ENCODE measurements at regions not wholly inside any gene's neighbourhood (a gene's known extent, or its start where the extent isn't known, plus 50 kb on each side); places are given as distances from the start of the nearest gene placed in this dataset.

DNA sequence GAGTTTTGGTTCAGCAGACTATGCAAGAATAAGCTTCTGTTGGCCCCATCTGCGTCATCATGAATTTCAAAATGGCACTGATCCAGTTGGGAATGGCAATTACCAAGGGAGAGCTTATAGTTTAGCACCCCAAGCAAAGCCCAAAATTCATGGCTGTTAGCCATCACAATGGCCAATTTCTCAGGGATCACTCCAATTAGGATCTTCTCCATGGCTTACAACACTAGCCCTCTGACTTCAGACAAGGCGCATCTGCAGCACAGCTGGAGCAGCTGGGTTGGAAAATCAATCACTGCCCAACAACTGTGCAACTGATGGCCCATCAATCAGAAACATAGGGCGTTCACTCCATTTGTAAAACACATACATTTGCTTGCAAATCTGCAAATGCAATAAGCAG is 273.6 kb downstream of the SRBD1 start:
- DNase-seq: no peak

GRCh38 chr2:45334205-45334604 is 276.9 kb downstream of the SRBD1 start:
- DNase-seq: no peak

- DNase-seq: no peak
Observed at GRCh38 chr2:45332567-45332966, 278.5 kb downstream of the SRBD1 start.

GRCh38 chr2:45332094-45332493 is 279.0 kb downstream of the SRBD1 start:
- DNase-seq: no peak

GRCh38 chr2:45331410-45331786 is 279.7 kb downstream of the SRBD1 start:
- no peak for DNase-seq

DNA sequence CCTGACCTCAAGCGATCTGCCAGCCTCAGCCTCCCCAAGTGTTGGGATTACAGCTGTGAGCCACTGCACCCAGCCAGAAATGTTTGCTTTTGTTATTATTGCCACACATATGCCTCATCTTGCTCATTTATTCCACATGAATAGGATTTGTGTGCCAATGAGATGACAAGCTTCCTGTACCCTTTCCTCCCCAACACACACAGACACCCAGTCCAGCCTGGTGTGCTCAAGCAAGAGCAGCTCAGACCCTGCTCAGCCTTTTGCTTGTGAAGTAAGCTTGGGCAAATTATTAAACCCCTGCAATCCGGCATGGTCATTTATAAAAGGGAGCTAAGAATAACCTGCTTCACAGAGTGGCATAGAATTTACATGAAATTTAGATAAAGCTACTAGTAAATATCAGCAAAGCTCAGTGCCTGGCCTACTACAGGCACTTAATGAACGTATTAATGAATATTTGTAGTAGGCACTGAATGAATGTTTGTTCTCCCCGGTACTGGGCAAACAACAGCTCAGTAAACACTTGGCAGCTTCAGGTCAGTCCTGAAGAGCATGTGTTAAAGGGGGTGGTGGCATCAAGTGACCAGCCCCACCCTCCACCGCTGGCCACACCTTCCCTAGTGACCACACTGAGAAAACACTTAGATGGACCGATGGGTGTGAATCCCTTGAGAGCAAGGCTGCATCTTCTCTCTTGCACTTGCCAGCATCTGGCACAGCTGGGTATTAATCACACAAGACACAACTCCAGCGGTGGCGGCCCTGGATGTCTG is 280.2 kb downstream of the SRBD1 start:
- peak; percentile 54 for DNase-seq

DNA sequence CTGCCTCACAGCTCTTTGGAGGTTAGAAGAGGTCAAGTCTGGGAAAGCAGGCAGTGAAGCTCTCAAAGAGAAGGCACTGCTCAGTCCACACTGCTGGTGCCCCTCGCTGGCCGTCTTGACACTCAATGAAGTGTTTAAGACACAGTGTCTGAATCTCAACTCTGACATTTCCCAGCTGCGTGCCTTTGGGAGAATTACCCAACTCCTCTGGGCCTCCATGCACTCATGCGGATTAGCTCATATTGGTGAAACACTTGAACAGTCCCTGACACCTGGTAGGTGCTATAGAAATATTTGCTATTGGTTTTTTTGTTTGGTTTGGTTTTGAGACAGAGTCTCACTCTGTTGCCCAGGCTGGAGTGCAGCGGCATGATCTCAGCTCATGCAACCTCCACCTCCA is 281.0 kb downstream of the SRBD1 start:
- DNase-seq: no peak

- DNase-seq: peak; percentile 75
Observed at GRCh38 chr2:45329045-45329677, 281.9 kb downstream of the SRBD1 start.

DNA sequence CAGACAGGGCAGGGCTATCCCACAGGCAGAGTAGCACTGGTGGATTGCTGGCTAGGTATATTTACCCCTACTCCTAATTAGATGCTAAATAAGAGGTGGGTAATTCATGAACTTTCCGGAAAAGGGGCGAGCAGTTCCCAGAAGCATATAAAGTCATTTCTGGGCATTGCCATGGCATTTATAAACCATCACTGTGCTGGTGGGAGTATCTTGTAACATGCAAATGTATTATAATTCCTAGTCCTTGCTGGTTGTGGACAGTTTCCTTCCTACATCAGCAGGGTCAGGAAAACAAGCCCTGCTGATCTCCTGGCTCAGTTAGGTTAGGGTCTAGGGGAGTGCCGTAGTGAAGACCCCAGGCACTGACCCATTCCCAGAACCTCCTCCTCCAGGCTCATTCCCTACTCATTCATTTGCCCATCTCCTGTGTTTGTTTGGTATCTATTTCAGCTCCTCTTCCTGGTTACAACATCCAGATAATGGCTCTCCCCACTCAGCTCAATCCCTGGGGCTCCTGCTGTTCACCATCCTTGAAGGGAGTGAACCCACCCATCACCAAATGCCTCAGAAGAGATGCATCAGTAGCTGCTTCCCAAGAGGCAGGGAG is 282.7 kb downstream of the SRBD1 start:
- DNase-seq: no peak

DNA sequence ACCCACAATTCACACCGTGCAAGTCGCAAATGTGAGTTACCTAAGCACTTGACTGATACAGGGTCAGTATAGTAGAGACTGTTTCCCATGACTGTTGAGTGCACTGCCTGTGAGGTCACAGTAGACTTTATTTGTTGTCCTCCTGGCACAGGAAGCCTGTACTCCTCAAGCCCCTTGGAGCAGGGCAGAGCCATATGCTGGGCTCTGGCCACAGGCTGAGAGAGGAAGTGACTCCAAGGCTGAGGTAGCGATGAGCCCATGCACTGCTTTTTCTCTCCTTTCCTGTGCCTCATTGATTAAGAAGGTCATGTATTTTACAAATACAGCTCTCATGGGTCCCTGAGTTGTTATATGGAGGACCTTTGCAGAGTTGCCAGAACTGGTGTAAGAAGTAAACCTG is 287.7 kb downstream of the SRBD1 start:
- no peak for DNase-seq

- no peak for DNase-seq
Observed at GRCh38 chr2:45320956-45321355, 290.1 kb downstream of the SRBD1 start.

DNA sequence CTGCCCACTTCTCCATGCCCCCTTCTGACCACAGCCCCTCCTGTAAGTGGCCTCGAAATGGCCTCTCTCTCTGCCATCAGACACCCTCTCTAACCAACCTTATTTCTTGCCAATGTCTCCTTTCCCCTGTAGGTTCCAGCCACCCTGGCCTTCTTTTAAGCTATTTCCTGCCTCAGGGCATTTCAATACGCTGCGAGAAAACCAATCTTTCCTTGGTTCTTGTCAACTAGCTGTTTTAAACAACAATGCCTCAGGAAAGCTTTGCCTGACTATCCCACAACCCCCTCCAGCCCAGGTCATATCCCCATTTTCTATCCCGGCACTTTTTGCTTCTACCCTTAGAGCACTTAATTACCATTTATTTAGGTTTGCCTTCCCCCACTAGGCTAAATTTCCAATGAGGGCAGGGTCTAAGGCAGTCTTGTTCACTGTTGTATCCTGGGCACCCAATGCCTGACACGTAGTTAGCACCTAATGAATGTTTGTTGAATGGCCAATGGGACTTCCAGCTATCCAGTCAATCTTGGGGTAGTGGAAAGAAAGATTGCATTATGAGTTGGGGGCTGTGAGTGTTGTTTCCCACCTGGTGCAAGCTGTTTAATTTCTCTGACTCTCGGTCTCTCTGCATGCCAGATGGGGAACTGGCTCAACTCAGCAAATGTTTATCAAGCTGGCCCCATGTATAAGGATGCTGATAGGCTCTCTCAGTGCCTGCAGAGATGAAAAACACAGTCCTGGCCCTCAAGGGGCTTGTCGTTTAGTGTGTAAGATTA is 291.2 kb downstream of the SRBD1 start:
- no peak for DNase-seq

DNA sequence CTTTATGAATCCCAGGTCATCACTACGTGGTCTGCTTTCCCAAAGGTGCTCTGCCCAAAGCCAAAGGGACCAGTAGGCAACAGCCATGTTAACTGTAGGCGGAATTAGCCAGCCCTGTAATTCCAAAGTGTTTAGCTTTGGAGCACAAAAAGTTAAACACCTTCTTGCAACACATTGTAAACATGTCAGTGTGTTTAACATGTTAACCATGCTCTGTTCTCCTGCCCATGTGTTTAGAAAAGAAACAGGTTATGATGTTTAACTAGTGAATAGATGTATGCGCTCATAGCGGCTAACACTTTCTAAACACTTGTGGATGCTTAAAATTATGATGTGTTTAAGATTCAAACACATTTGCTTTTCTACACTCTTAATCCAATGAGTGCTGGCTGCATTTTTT is 292.4 kb downstream of the SRBD1 start:
- no peak for DNase-seq

GRCh38 chr2:45316576-45317338 is 294.3 kb downstream of the SRBD1 start:
- no peak for DNase-seq

- DNase-seq: peak; percentile 83
Observed at GRCh38 chr2:45315861-45316260, 295.2 kb downstream of the SRBD1 start.

DNA sequence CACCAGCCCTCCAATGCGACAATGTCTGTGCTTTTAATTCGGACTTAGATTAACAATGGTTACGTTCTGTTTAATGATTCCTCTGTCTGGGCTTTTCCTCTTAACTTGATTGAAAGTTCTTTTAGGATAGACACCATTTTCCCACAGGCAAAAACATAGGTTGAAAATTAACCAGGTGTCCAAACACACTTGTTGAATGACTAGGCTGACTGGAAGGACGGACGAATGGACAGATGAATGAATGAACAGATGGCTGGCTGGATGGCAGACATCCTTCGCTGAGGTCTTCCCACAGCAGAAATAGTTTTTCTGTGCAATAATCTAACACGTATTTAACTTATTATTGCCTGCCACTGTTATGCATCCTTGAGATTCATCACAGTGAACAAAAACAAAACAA is 298.8 kb downstream of the SRBD1 start:
- DNase-seq: no peak

DNA sequence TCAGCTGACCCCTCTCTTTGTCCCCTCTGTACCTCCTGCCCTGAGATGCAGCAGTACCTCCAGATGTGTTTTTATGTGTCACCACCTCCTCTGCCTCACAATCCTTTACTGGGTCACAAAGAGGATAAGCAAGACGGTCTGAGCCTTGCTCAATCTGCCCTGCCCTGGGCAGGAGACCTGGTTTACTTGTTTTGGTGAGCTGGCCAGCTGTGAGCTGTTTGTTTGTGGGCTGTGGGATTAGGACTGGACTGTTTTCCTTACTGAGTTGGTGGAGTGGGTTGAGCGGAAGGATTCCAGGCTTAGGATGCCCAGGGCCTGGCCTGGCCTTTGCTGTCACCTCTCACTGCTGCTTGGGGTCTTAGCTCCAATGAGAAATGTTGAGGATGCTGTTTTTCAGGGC is 299.5 kb downstream of the SRBD1 start:
- no peak for DNase-seq

GRCh38 chr2:45307147-45307546 is 297.9 kb upstream of the SIX2 start:
- no peak for DNase-seq

GRCh38 chr2:45305599-45305998 is 296.3 kb upstream of the SIX2 start:
- DNase-seq: no peak

DNA sequence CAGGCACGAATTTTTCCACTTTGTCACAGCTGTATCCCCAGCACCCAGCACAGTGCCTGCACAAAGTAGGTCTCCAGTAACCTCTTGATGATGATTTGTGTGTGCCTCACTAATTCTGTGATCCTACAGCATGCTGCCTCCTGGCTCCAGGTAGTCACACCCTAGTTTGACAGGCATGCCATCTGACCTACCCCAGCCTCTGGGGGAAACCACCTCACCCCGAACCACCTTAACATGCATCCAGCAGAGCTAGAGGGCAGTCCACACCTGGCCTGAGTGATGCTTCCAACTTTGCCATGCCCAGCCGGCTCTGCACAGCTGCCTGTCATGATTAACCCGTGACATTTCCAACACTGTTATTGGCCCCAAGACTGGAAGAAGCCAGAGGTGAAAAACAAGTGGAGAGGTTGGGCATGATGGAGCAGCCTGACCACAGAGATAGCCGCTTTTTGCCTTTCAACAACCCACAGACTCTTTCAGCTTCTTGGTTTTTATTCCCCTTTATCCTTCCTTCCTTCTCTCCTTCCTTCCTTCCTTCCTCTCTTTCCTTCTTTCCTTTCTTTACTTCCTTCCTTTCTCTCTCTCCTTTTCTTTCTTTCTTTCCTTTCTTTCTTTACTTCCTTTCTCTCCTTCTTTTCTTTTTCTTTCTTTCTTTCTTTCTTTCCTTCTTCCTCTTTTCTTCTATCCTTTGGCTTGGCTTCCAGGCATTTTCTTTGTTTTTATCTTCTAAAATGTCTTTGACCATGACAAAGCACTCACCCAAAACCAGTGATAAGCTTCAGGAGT is 294.4 kb upstream of the SIX2 start:
- DNase-seq: no peak
